GM06990 (cell line): ENCODE measurements at regions not wholly inside any gene's neighbourhood (a gene's known extent, or its start where the extent isn't known, plus 50 kb on each side); places are given as distances from the start of the nearest gene placed in this dataset.

ENCODE experiments used
- DNase-seq: peaks from one replicate; pipeline ENCODE4 v3.0.0-alpha.2; 2011; ENCODE audit not compliant: insufficient read length; ENCODE audit errors: extremely low read depth
- H3K27me3 ChIP-seq: replicated peaks from 2 replicates; pipeline ENCODE4 v1.6.0; 2011; ENCODE audit warnings: low read length; ENCODE audit not compliant: control insufficient read depth, insufficient read depth
- H3K36me3 ChIP-seq: 2 replicates; pipeline ENCODE4 v1.5.1; 2011; ENCODE audit warnings: low read length; ENCODE audit not compliant: control insufficient read depth, insufficient read depth
- H3K4me3 ChIP-seq: replicated peaks from 2 replicates; pipeline ENCODE4 v1.5.1; 2011; ENCODE audit warnings: low read depth, mild to moderate bottlenecking, control low read depth, low read length
- CTCF ChIP-seq: IDR thresholded peaks from 2 replicates; pipeline ENCODE4 v1.5.1; 2011; ENCODE audit warnings: low read length, control low read depth, mild to moderate bottlenecking, inconsistent platforms; ENCODE audit not compliant: insufficient read depth, poor library complexity, severe bottlenecking

DNA sequence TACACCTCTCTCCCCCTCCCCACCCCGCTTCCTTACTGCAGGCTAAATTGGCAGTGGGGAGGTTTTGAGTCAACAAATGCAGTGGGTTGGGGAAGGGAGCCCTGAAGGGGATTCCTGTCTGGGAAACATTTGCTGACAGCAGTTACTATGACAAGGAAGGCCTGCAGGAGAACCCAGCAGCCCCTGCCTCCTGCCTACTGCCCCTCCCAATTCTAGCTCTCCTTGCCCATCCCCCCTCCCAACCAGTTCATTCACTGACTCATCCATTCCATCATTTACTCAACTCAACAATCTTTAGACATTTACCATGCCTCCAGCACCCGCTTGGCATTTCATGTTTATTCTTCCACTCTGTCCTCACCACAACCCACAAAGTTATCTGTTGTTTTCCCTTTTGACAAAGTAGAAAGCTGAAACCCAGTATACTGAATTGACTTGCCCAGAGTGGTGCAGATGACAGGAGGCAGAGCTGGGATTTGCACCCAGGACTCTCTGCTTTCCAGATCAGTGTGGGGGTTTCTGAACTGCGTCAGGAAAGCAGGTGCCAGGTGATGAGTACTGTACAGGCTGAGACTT is 75.0 kb downstream of the MAGEF1 start:
- Histone ChIP-seq H3K36me3 (no peaks in the 10 kb centered on the region), H3K27me3 (peaks cover 3% of the 10 kb centered on the region), H3K4me3 (no peak overlapping the region)
- no peak for DNase-seq
- no peak for TF ChIP-seq CTCF

DNA sequence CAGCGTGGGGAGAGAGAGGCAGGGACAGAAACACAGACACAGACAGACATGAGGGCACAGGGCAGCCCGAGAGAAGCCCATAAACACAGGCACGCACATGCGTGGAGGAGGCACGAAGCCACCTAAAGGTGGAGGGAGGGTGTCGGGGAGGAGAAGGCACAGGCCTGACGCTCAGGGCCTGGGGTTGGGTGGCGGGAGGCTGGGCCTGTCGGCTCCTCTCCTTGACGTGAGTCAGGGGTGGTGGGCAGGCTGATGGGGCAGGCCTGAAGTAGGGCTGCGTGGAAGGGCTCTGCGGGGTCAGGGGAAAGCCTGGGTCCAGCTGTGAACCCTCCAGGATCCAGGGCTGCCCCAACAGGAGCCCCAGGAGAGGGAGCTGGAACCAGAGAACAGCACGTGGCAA is 74.2 kb downstream of the EPHB3 start:
- Histone ChIP-seq H3K27me3 (peaks cover 3% of the 10 kb centered on the region), H3K36me3 (no peaks in the 10 kb centered on the region)
- no peak for TF ChIP-seq CTCF

DNA sequence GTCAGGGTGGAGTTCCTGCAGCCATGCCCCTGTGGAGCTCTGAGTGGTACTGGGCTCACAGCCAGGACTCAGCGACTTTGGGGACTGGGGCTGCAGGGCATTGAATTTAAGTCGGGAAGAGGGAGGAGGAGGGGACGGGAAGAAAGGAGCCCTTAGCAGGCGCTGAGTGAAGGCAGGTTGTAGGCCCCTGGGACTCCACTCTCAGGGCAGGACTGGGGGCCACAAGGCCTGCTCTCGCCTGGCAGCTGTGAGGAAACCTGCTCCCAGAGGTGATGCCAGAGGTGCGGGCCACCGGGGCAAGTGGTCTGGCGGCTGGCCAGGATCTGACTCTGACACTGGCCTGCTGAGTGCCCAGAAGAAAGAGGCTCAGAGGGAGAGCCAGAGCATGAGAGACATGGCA is 73.5 kb downstream of the EPHB3 start:
- no peak for TF ChIP-seq CTCF
- peaks cover 3% of the 10 kb centered on the region for H3K27me3 ChIP-seq
- no peak overlapping the region for H3K4me3 ChIP-seq
- H3K36me3 ChIP-seq, result no peaks in the 10 kb centered on the region
- no peak for DNase-seq

More for the DNA sequence above, 74.2 kb downstream of the EPHB3 start:
- H3K4me3 ChIP-seq, result no peak overlapping the region
- no peak for DNase-seq

DNA sequence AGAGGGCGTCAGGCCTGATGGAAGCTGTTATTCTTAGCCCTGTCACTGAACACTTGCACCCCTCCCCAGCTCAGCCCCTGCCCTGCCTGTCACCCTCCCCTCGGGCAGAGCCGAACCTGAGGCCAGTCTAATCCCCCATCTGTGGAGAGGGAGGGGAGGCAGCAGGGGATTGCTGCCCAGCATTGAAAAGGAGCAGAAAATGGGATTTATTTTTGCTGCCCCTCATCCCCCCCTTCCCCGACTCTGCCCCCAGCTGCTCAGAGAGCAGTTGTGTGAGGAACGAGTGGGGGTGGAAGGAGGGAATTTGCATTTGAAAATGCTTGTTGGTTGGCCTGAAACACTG is 71.6 kb downstream of the EPHB3 start:
- H3K36me3 ChIP-seq, result no peaks in the 10 kb centered on the region
- TF ChIP-seq CTCF, result no peak
- no peak for DNase-seq
- H3K27me3 ChIP-seq, result peaks cover 3% of the 10 kb centered on the region
- no peak overlapping the region for H3K4me3 ChIP-seq

GRCh38 chr3:184632551-184633236 is 71.1 kb downstream of the EPHB3 start:
- no peak overlapping the region for H3K4me3 ChIP-seq
- peaks cover 3% of the 10 kb centered on the region for H3K27me3 ChIP-seq
- no peaks in the 10 kb centered on the region for H3K36me3 ChIP-seq
- TF ChIP-seq CTCF, result no peak
- no peak for DNase-seq
